Stomach (tissue), 8 donors: ENCODE measurements at regions not wholly inside any gene's neighbourhood (a gene's known extent, or its start where the extent isn't known, plus 50 kb on each side); places are given as distances from the start of the nearest gene placed in this dataset.

Experiments
- DNase-seq, 2 donors: peaks; one replicate each; pipeline versions ENCODE4 v3.0.0 to v3.0.0-alpha.2; 2013 to 2019
- H3K27ac ChIP-seq, 5 donors: fragments of 200-600 bp in 4 of 5; sonication (generic) in 4 of 5; one replicate each; pipeline ENCODE4 v1.5.1; 2013 to 2019; ENCODE audit warnings: mild to moderate bottlenecking in 1 of 5, moderate library complexity in 1 of 5
- H3K27me3 ChIP-seq, 3 donors: fragments of 200-600 bp; sonication (generic); one replicate each; pipeline ENCODE4 v1.5.1; 2017 to 2019; ENCODE audit warnings: mixed run types in 1 of 3
- H3K36me3 ChIP-seq, 4 donors: fragments of 200-600 bp; sonication (generic); 1 replicate in 3 of 4; 2 replicates in 1 of 4; pipeline ENCODE4 v1.5.1; 2016 to 2019
- H3K4me1 ChIP-seq, 4 donors: fragments of 200-600 bp; sonication (generic); one replicate each; pipeline ENCODE4 v1.5.1; 2016 to 2019
- H3K4me3 ChIP-seq, 4 donors: fragments of 200-600 bp; sonication (generic) in 3 of 4; one replicate each; pipeline ENCODE4 v1.5.1; 2016 to 2019; ENCODE audit warnings: mild to moderate bottlenecking in 1 of 4
- H3K9me3 ChIP-seq, 4 donors: fragments of 200-600 bp; sonication (generic); one replicate each; pipeline ENCODE4 v1.5.1; 2016 to 2019
- CTCF ChIP-seq, 7 experiments: fragments of 450-650 bp in 4 of 7; fragments of 200-600 bp in 3 of 7; sonication (generic) in 3 of 7; IDR thresholded peaks; one replicate each; pipeline ENCODE4 v1.5.1; 2016 to 2019; ENCODE audit warnings: antibody characterized with exemption in 7 of 7, control low read depth in 2 of 7, mild to moderate bottlenecking in 1 of 7
- EP300 ChIP-seq: sonication (generic); formaldehyde crosslinking; IDR thresholded peaks from one replicate; pipeline ENCODE4 v1.6.1; 2017; ENCODE audit warnings: antibody characterized with exemption
- POLR2A ChIP-seq, 4 donors: fragments of 450-650 bp; IDR thresholded peaks; one replicate each; pipeline ENCODE4 v1.6.1; 2016; ENCODE audit warnings: antibody characterized with exemption in 4 of 4, control low read depth in 2 of 4, mild to moderate bottlenecking in 1 of 4, moderate library complexity in 1 of 4
- POLR2AphosphoS5 ChIP-seq, 3 donors: sonication (generic); formaldehyde crosslinking; IDR thresholded peaks; one replicate each; pipeline ENCODE4 v1.6.1; 2016; ENCODE audit warnings: antibody characterized with exemption in 3 of 3
- WGBS, 5 donors: extraction: QIAGEN DNeasy Blood & Tissue Kit in 3 of 5; methylation state at CpG; one replicate each; pipeline versions ENCODE4 v1.1.5 to v1.1.7; 2013 to 2018; 5-methylcytosine and 5-hydroxymethylcytosine counted together
- intact Hi-C: fragments of 100-400 bp; cut with DNase I; formaldehyde crosslinking; loops from one replicate; pipeline ENCODE4 v1.15.1; 2023; ENCODE audit warnings: low total_unique reads
- donor health status: healthy with polysubstance abuse.
- donor health status: Bipolar disorder and iron deficiency.
- donor health status: healthy.

- H3K27ac ChIP-seq: no peak overlapping the region
- peaks cover 0 to 5% (median 0%) of the 10 kb centered on the region in 3 donors for H3K27me3 ChIP-seq
- intact Hi-C loops: no loop called here
- DNase-seq: no peak
- no peaks in the 10 kb centered on the region for H3K9me3 ChIP-seq
- H3K4me1 ChIP-seq: peaks cover 0 to 13% (median 0%) of the 10 kb centered on the region in 4 donors
- no peak for TF ChIP-seq EP300
- TF ChIP-seq POLR2A (IDR thresholded peaks at IDR 0.05): no peak
- TF ChIP-seq POLR2AphosphoS5 (IDR thresholded peaks at IDR 0.05): no peak
- no peak for TF ChIP-seq CTCF (IDR thresholded peaks at IDR 0.05)
- no peaks in the 10 kb centered on the region for H3K36me3 ChIP-seq
- no peak overlapping the region for H3K4me3 ChIP-seq
These were observed 259.4 kb downstream of the CCSER2 start for GRCh38 chr10:84587789-84588188.

- Histone ChIP-seq H3K4me3 (no peak overlapping the region), H3K36me3 (no peaks in the 10 kb centered on the region), H3K27ac (no peak overlapping the region), H3K9me3 (no peaks in the 10 kb centered on the region), H3K4me1 (peaks cover 0 to 13% (median 0%) of the 10 kb centered on the region in 4 donors), H3K27me3 (peaks cover 0 to 5% (median 0%) of the 10 kb centered on the region in 3 donors)
- WGBS, 5 donors: 65 to 85% (median 78%) methylated on average over 4 to 5 of the region's 5 CpGs
- DNase-seq: no peak
- no peak for TF ChIP-seq EP300
- no peak for TF ChIP-seq POLR2A (IDR thresholded peaks at IDR 0.05)
- no peak for TF ChIP-seq POLR2AphosphoS5 (IDR thresholded peaks at IDR 0.05)
- TF ChIP-seq CTCF (IDR thresholded peaks at IDR 0.05): no peak
- intact Hi-C loops: no loop called here
These were observed 260.0 kb downstream of the CCSER2 start for GRCh38 chr10:84588426-84588825.

- TF ChIP-seq POLR2A (IDR thresholded peaks at IDR 0.05) (no peak), POLR2AphosphoS5 (IDR thresholded peaks at IDR 0.05) (no peak), EP300 (no peak), CTCF (IDR thresholded peaks at IDR 0.05) (no peak)
- H3K9me3 ChIP-seq: no peaks in the 10 kb centered on the region
- peaks cover 0 to 13% (median 0%) of the 10 kb centered on the region in 4 donors for H3K4me1 ChIP-seq
- DNase-seq: no peak
- no peak overlapping the region for H3K4me3 ChIP-seq
- H3K27ac ChIP-seq: no peak overlapping the region
- intact Hi-C loops: no loop called here
- H3K36me3 ChIP-seq: no peaks in the 10 kb centered on the region
- H3K27me3 ChIP-seq: peaks cover 0 to 5% (median 0%) of the 10 kb centered on the region in 3 donors
- WGBS, 5 donors: 40 to 60% (median 57%) methylated on average over 2 of the region's 2 CpGs
These were observed 260.6 kb downstream of the CCSER2 start for GRCh38 chr10:84588971-84589370.

- intact Hi-C loops: no loop called here
- H3K27ac ChIP-seq: peak overlapping the region in 1 of 5 donors; percentile 43
- DNase-seq: no peak
- H3K27me3 ChIP-seq: peaks cover 0 to 5% (median 0%) of the 10 kb centered on the region in 3 donors
- no peaks in the 10 kb centered on the region for H3K36me3 ChIP-seq
- H3K4me1 ChIP-seq: peaks cover 0 to 13% (median 0%) of the 10 kb centered on the region in 4 donors
- no peak overlapping the region for H3K4me3 ChIP-seq
- TF ChIP-seq POLR2AphosphoS5 (IDR thresholded peaks at IDR 0.05) (no peak), CTCF (IDR thresholded peaks at IDR 0.05) (no peak), POLR2A (IDR thresholded peaks at IDR 0.05) (no peak), EP300 (no peak)
- 65 to 85% (median 78%) methylated on average over 4 of the region's 4 CpGs for WGBS, 5 donors
- H3K9me3 ChIP-seq: no peaks in the 10 kb centered on the region
These were observed 261.3 kb downstream of the CCSER2 start for GRCh38 chr10:84589526-84590205.
